ENCODE measurements at regions not wholly inside any gene's neighbourhood (a gene's known extent, or its start where the extent isn't known, plus 50 kb on each side); places are given as distances from the start of the nearest gene placed in this dataset.

GRCh38 chr13:63367522-63368198 is 1952.0 kb upstream of the PCDH20 start:
- no peak for ATAC-seq

GRCh38 chr13:63364159-63364558 is 1948.5 kb upstream of the PCDH20 start:
- ATAC-seq = no peak

GRCh38 chr13:63351533-63351932 is 1935.9 kb upstream of the PCDH20 start:
- no peak for ATAC-seq

GRCh38 chr13:63351081-63351480 is 1935.4 kb upstream of the PCDH20 start:
- ATAC-seq = no peak

- no peak for ATAC-seq
Observed at GRCh38 chr13:63345835-63346234, 1930.2 kb upstream of the PCDH20 start.

- ATAC-seq = no peak
Observed at GRCh38 chr13:63344711-63345110, 1929.1 kb upstream of the PCDH20 start.

- no peak for ATAC-seq
Observed at GRCh38 chr13:63337921-63338320, 1922.3 kb upstream of the PCDH20 start.

- no peak for ATAC-seq
Observed at GRCh38 chr13:63337041-63337440, 1921.4 kb upstream of the PCDH20 start.

- ATAC-seq = no peak
Observed at GRCh38 chr13:63336549-63336948, 1920.9 kb upstream of the PCDH20 start.

GRCh38 chr13:63327584-63327983 is 1911.9 kb upstream of the PCDH20 start:
- no peak for ATAC-seq

GRCh38 chr13:63323441-63323840 is 1907.8 kb upstream of the PCDH20 start:
- no peak for ATAC-seq

- ATAC-seq = no peak
Observed at GRCh38 chr13:63311587-63311986, 1895.9 kb upstream of the PCDH20 start.

GRCh38 chr13:63308549-63309165 is 1893.0 kb upstream of the PCDH20 start:
- ATAC-seq = no peak

GRCh38 chr13:63307228-63307627 is 1891.6 kb upstream of the PCDH20 start:
- ATAC-seq = no peak

GRCh38 chr13:63305641-63306133 is 1890.0 kb upstream of the PCDH20 start:
- ATAC-seq = no peak

- ATAC-seq = no peak
Observed at GRCh38 chr13:63304497-63304896, 1888.8 kb upstream of the PCDH20 start.

- no peak for ATAC-seq
Observed at GRCh38 chr13:63299866-63300394, 1884.3 kb upstream of the PCDH20 start.

- no peak for ATAC-seq
Observed at GRCh38 chr13:63297163-63297562, 1881.5 kb upstream of the PCDH20 start.

GRCh38 chr13:63291701-63292100 is 1876.1 kb upstream of the PCDH20 start:
- ATAC-seq = no peak

GRCh38 chr13:63288576-63288975 is 1872.9 kb upstream of the PCDH20 start:
- ATAC-seq = no peak

GRCh38 chr13:63287926-63288325 is 1872.3 kb upstream of the PCDH20 start:
- no peak for ATAC-seq

- no peak for ATAC-seq
Observed at GRCh38 chr13:63285426-63285825, 1869.8 kb upstream of the PCDH20 start.

GRCh38 chr13:63279136-63279535 is 1863.5 kb upstream of the PCDH20 start:
- ATAC-seq = no peak

GRCh38 chr13:63274772-63275171 is 1859.1 kb upstream of the PCDH20 start:
- ATAC-seq = no peak
